Tibial artery (tissue), 4 donors: ENCODE measurements at regions not wholly inside any gene's neighbourhood (a gene's known extent, or its start where the extent isn't known, plus 50 kb on each side); places are given as distances from the start of the nearest gene placed in this dataset.
"Not testable (repeated sequence)": the region's sequence is repeated elsewhere in the genome, so short reads cannot be mapped to it uniquely, and the experiment has no call there.

Experiments used
- DNase-seq, 2 donors: peaks; one replicate each; pipeline ENCODE4 v3.0.0-alpha.2; 2019
- H3K27ac ChIP-seq, 2 donors: fragments of 200-600 bp; sonication (generic) in 1 of 2; 1 replicate in 1 of 2; 2 replicates in 1 of 2; pipeline ENCODE4 v1.5.1; 2018 to 2019; ENCODE audit warnings: mild to moderate bottlenecking in 1 of 2
- H3K27me3 ChIP-seq, 2 donors: fragments of 200-600 bp; sonication (generic) in 1 of 2; one replicate each; pipeline versions ENCODE4 v1.5.1 to v1.6.0; 2016 to 2019
- H3K36me3 ChIP-seq, 3 donors: fragments of 200-600 bp; sonication (generic) in 2 of 3; one replicate each; pipeline ENCODE4 v1.5.1; 2016 to 2019; ENCODE audit warnings: mild to moderate bottlenecking in 2 of 3
- H3K4me1 ChIP-seq, 4 donors: fragments of 200-600 bp; sonication (generic) in 2 of 4; 1 replicate in 3 of 4; 2 replicates in 1 of 4; pipeline ENCODE4 v1.5.1; 2016 to 2019
- H3K4me3 ChIP-seq, 2 donors: fragments of 200-600 bp; sonication (generic) in 1 of 2; 1 replicate in 1 of 2; 2 replicates in 1 of 2; pipeline ENCODE4 v1.5.1; 2018 to 2019; ENCODE audit warnings: mild to moderate bottlenecking in 2 of 2
- H3K9me3 ChIP-seq, 3 donors: fragments of 200-600 bp; sonication (generic) in 1 of 3; one replicate each; pipeline ENCODE4 v1.5.1; 2016 to 2019
- CTCF ChIP-seq, 2 experiments: fragments of 200-600 bp in 1 of 2; fragments of 450-650 bp in 1 of 2; IDR thresholded peaks; one replicate each; pipeline ENCODE4 v1.5.1; 2017 to 2019; ENCODE audit warnings: antibody characterized with exemption in 2 of 2, mild to moderate bottlenecking in 1 of 2, moderate library complexity in 1 of 2
- intact Hi-C: fragments of 100-400 bp; cut with DNase I; formaldehyde crosslinking; loops from one replicate; pipeline ENCODE4 v1.15.0; 2023; ENCODE audit warnings: low total_unique reads

GRCh38 chr1:182226618-182227017, 165.0 kb downstream of the GLUL start:
- Histone ChIP-seq H3K4me3 (no peak overlapping the region), H3K9me3 (peaks cover 0 to 10% (median 0%) of the 10 kb centered on the region in 3 donors), H3K4me1 (no peaks in the 10 kb centered on the region), H3K27me3 (no peaks in the 10 kb centered on the region), H3K27ac (no peak overlapping the region), H3K36me3 (no peaks in the 10 kb centered on the region)
- intact Hi-C loops: no loop called here
- no peak for TF ChIP-seq CTCF (IDR thresholded peaks at IDR 0.05)
- DNase-seq: no peak

GRCh38 chr1:182225755-182226154, 164.2 kb upstream of the ZNF648 start:
- H3K27me3 ChIP-seq, H3K36me3 ChIP-seq, H3K4me1 ChIP-seq, intact Hi-C loops, H3K27ac ChIP-seq, DNase-seq, H3K4me3 ChIP-seq: not testable (repeated sequence)
- peaks cover 0 to 14% (median 0%) of the 10 kb centered on the region in 3 donors for H3K9me3 ChIP-seq

GRCh38 chr1:182221990-182222389, 160.5 kb upstream of the ZNF648 start:
- H3K4me3 ChIP-seq: not testable (repeated sequence)

GRCh38 chr1:182221367-182221766, 159.9 kb upstream of the ZNF648 start:
- intact Hi-C loops, H3K4me1 ChIP-seq: not testable (repeated sequence)

More at GRCh38 chr1:182221990-182222389, 160.5 kb upstream of the ZNF648 start:
- H3K27ac ChIP-seq, H3K4me1 ChIP-seq, DNase-seq, H3K36me3 ChIP-seq, intact Hi-C loops: not testable (repeated sequence)
- Histone ChIP-seq H3K9me3 (peaks cover 0 to 14% (median 0%) of the 10 kb centered on the region in 3 donors), H3K27me3 (peaks cover 0 to 10% of the 10 kb centered on the region in 2 donors)

GRCh38 chr1:182217967-182218366, 156.5 kb upstream of the ZNF648 start:
- Histone ChIP-seq H3K36me3 (no peaks in the 10 kb centered on the region), H3K27me3 (peaks cover 0 to 10% of the 10 kb centered on the region in 2 donors), H3K4me3 (no peak overlapping the region), H3K9me3 (peaks cover 0 to 7% (median 0%) of the 10 kb centered on the region in 3 donors), H3K27ac (no peak overlapping the region), H3K4me1 (no peaks in the 10 kb centered on the region)
- intact Hi-C loops: no loop called here
- DNase-seq: no peak
- TF ChIP-seq CTCF (IDR thresholded peaks at IDR 0.05): no peak

More at GRCh38 chr1:182221367-182221766, 159.9 kb upstream of the ZNF648 start:
- not testable (repeated sequence) for H3K4me3 ChIP-seq, DNase-seq, H3K36me3 ChIP-seq, H3K27ac ChIP-seq
- peaks cover 0 to 14% (median 0%) of the 10 kb centered on the region in 3 donors for H3K9me3 ChIP-seq
- H3K27me3 ChIP-seq: peaks cover 0 to 10% of the 10 kb centered on the region in 2 donors

GRCh38 chr1:182217071-182217470, 155.6 kb upstream of the ZNF648 start:
- no peak for TF ChIP-seq CTCF (IDR thresholded peaks at IDR 0.05)
- no peaks in the 10 kb centered on the region for H3K4me1 ChIP-seq
- no peaks in the 10 kb centered on the region for H3K36me3 ChIP-seq
- intact Hi-C loops: no loop called here
- H3K27ac ChIP-seq: no peak overlapping the region
- peaks cover 0 to 7% (median 0%) of the 10 kb centered on the region in 3 donors for H3K9me3 ChIP-seq
- peaks cover 0 to 10% of the 10 kb centered on the region in 2 donors for H3K27me3 ChIP-seq
- no peak overlapping the region for H3K4me3 ChIP-seq
- no peak for DNase-seq

GRCh38 chr1:182215764-182216163, 154.3 kb upstream of the ZNF648 start:
- Histone ChIP-seq H3K27me3 (peaks cover 0 to 10% of the 10 kb centered on the region in 2 donors), H3K4me1 (no peaks in the 10 kb centered on the region), H3K36me3 (no peaks in the 10 kb centered on the region), H3K9me3 (no peaks in the 10 kb centered on the region), H3K27ac (no peak overlapping the region), H3K4me3 (no peak overlapping the region)
- intact Hi-C loops: no loop called here
- no peak for TF ChIP-seq CTCF (IDR thresholded peaks at IDR 0.05)
- DNase-seq: no peak
